ENCODE measurements at regions not wholly inside any gene's neighbourhood (a gene's known extent, or its start where the extent isn't known, plus 50 kb on each side); places are given as distances from the start of the nearest gene placed in this dataset.

DNA sequence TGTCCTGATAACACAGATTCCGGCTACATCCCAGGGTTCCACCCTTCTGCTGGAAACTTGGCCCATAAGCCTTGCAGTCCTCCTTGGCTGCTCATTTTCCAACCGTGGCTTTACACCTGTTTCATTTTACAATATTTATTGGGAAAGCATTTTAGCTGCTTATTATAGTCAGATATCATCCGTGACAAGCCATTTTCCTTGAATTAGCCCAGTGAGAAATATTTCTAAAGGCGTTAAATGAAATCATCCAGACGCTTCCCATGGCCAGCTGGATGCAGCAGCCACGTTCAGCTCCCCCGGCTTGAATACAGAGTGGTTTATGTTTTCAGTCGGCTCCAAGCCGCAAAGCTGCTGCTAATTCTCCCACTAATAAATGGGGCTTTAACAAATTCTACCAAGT is 245.0 kb upstream of the PELI2 start:
- DNase-seq (no peak), ATAC-seq (no peak)
- Mint-ChIP-seq H3K36me3 (no peaks in the 10 kb centered on the region), H3K27ac (no peak overlapping the region), H3K4me3 (no peak overlapping the region), H3K9me3 (peaks cover 0 to 2% (median 0%) of the 10 kb centered on the region in 9 donors), H3K27me3 (peaks cover 4 to 26% (median 14%) of the 10 kb centered on the region in 5 donors), H3K4me1 (no peaks in the 10 kb centered on the region)
- POLR2A ChIA-PET, result no interaction called here

DNA sequence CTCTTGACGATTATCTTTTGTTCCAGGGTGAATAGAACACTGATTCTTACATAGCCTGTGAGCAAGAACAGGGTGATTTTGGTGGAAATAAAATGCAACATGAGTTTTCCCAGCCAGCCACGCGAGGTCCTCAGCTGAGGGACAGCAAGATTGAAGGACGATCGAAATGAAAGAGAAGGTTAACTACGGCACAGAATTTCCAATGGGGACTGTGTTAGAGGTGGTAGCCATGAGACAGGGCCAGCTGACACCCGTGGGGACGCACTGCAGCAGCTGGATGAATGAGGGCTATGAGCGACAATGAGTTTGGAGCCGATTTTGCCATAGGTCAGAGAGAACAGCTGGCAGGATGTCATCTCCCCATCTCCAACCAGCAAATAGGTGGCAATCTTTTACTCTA is 243.4 kb upstream of the PELI2 start:
- Mint-ChIP-seq H3K27me3 (peaks cover 7 to 28% (median 14%) of the 10 kb centered on the region in 5 donors), H3K36me3 (no peaks in the 10 kb centered on the region), H3K4me1 (no peaks in the 10 kb centered on the region), H3K9me3 (peaks cover 0 to 2% (median 0%) of the 10 kb centered on the region in 9 donors), H3K27ac (no peak overlapping the region), H3K4me3 (no peak overlapping the region)
- DNase-seq (no peak), ATAC-seq (no peak)
- POLR2A ChIA-PET, result no interaction called here

DNA sequence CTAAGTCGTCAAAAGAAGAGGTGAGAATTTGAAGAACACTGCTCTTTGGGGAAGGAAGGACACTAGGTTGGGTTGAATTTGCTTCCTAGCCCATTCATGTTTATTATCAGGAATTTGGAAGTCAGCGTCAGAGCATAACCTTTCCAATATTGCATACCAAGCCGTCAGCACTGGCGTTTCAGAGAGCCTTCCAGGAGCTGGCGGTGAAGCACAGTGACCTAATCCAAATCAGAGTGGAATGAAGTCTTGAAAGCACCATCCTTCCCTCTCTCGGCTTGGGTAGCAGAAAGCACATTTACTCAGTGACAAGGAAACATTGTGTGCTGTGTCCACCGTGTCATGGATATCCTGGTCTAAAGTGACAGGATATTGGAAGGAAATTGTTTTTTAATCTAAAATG is 240.3 kb upstream of the PELI2 start:
- no peak overlapping the region for H3K27ac Mint-ChIP-seq
- H3K9me3 Mint-ChIP-seq, result peaks cover 0 to 3% (median 0%) of the 10 kb centered on the region in 9 donors
- DNase-seq, result no peak
- no peaks in the 10 kb centered on the region for H3K4me1 Mint-ChIP-seq
- no peak for ATAC-seq
- no peaks in the 10 kb centered on the region for H3K36me3 Mint-ChIP-seq
- peaks cover 7 to 27% (median 12%) of the 10 kb centered on the region in 5 donors for H3K27me3 Mint-ChIP-seq
- H3K4me3 Mint-ChIP-seq, result no peak overlapping the region
- POLR2A ChIA-PET, result no interaction called here

DNA sequence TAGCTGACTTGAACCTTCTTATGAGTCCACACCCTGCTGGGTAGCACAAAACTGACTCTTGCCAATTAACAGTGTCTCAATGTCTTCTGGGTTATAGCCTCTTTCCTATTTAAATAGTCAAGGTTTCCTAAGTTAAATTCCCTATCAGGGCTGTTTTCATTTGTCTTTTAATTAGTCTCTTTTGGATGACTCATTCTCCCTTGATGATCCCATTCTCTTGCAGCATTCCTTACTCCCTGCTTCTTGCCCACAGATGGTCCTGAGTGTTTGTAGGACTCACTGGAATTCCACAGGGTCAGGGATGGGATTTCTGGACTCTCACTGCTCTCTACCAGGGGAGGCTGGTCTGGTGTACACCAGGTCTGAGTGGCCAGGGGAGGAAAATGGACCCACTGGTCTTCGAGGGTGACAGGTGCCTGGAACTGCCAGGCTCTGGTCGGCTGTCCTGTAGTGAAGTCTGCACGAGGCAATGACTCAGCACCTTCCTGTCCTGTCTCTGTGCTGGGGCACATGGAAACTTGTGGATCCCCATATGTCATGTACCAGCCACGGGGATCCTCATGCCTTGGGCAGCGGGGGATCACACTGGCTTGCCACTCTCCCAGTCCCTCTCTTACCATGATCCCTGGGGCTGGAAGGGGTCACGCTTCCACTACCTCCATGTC is 236.5 kb upstream of the PELI2 start:
- H3K4me1 Mint-ChIP-seq, result no peaks in the 10 kb centered on the region
- H3K4me3 Mint-ChIP-seq, result no peak overlapping the region
- H3K36me3 Mint-ChIP-seq, result no peaks in the 10 kb centered on the region
- peaks cover 0 to 3% (median 0%) of the 10 kb centered on the region in 9 donors for H3K9me3 Mint-ChIP-seq
- no peak overlapping the region for H3K27ac Mint-ChIP-seq
- ATAC-seq (no peak), DNase-seq (no peak)
- POLR2A ChIA-PET, result interaction anchor here (0.7 kb wide), 1 partner anchor 31 kb away, joined by 3 read pairs; no protein-coding TSS in a partner anchor
- peaks cover 9 to 20% (median 16%) of the 10 kb centered on the region in 5 donors for H3K27me3 Mint-ChIP-seq

DNA sequence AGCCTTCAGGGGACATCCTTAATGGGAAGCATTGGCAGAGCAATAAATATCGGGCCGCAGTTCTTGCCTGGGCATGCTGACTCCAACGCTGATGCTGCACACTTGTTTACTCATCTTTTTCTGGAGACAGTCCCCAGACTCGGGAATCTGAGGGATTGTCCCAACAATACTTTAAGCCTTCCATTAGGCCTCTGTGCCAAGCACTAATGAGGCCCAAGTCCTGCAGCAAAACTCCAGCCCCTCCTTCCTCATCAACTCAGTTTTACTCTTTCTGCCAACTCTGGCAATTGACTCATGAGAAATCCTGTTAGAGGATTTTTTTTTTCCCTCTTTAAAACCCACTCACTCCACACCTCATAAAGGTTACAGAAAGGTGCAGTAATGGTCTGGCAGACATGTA is 233.4 kb upstream of the PELI2 start:
- H3K27ac Mint-ChIP-seq, result no peak overlapping the region
- no peaks in the 10 kb centered on the region for H3K4me1 Mint-ChIP-seq
- H3K27me3 Mint-ChIP-seq, result peaks cover 8 to 32% (median 15%) of the 10 kb centered on the region in 5 donors
- POLR2A ChIA-PET, result no interaction called here
- peaks cover 0 to 3% (median 0%) of the 10 kb centered on the region in 9 donors for H3K9me3 Mint-ChIP-seq
- no peaks in the 10 kb centered on the region for H3K36me3 Mint-ChIP-seq
- no peak overlapping the region for H3K4me3 Mint-ChIP-seq
- DNase-seq (no peak), ATAC-seq (no peak)

DNA sequence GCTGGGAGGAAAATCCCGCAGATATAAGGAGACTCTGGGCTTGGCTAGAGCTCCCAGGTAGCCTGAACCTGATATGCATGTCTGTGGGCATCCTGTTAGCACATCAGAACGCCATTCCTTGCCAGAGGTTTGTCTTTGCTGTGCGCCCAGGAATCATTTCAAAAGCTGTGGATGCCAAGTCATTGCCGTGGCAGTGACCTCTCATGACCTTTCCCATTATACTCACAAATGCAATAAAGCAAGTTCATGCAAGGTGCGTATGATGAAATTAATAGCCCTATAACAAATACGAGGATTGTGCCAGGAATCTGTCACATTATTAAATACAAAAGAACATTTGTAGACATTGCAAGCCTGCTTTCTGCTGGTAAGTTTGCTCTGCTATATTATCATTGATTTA is 229.1 kb upstream of the PELI2 start:
- peaks cover 6 to 35% (median 10%) of the 10 kb centered on the region in 5 donors for H3K27me3 Mint-ChIP-seq
- H3K4me3 Mint-ChIP-seq, result no peak overlapping the region
- H3K9me3 Mint-ChIP-seq, result no peaks in the 10 kb centered on the region
- H3K27ac Mint-ChIP-seq, result no peak overlapping the region
- ATAC-seq, result no peak
- POLR2A ChIA-PET, result no interaction called here
- H3K4me1 Mint-ChIP-seq, result no peaks in the 10 kb centered on the region
- DNase-seq, result no peak
- H3K36me3 Mint-ChIP-seq, result no peaks in the 10 kb centered on the region

DNA sequence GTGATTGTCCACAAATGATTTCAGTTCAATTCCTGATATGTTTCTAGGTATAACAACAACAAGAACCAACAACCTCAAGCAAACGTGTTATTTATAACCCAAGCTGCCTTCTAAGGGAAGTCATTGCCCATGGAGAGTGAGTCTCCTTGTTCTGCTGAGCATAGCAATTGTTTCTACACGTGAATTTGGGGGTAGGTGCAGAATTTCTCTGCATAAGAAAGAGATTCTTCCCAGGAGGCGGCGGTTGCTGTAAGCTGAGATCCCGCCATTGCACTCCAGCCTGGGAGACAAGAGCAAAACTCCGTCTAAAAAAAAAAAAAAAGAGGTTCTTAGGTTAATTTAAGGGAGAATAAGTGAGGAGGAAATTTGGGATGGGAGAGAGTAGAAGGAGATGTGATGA is 226.5 kb upstream of the PELI2 start:
- POLR2A ChIA-PET, result no interaction called here
- no peak for DNase-seq
- H3K4me1 Mint-ChIP-seq, result no peaks in the 10 kb centered on the region
- H3K36me3 Mint-ChIP-seq, result no peaks in the 10 kb centered on the region
- H3K27me3 Mint-ChIP-seq, result peaks cover 2 to 24% (median 6%) of the 10 kb centered on the region in 5 donors
- no peak overlapping the region for H3K27ac Mint-ChIP-seq
- no peak overlapping the region for H3K4me3 Mint-ChIP-seq
- no peaks in the 10 kb centered on the region for H3K9me3 Mint-ChIP-seq
- no peak for ATAC-seq

DNA sequence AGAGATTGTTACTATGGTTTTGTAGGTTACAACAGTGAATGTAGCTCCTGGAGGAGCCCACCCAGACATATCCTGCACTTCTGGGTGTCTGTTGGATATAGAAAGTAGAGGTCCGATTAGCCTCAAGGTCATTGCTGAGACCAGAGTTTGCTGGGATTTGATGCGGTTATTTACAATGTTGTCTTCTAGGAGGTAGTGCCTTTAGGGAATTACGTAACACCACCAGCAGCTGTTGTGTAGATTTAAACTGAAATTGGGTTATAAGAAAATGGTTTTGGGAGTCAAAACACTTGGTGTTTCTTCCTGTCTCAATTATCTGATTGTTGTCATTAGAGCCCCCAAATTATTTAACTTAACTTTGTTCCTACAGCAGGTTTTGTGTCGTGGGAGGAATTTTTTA is 225.3 kb upstream of the PELI2 start:
- Mint-ChIP-seq H3K4me3 (no peak overlapping the region), H3K27ac (no peak overlapping the region), H3K36me3 (no peaks in the 10 kb centered on the region), H3K27me3 (peaks cover 0 to 16% (median 3%) of the 10 kb centered on the region in 5 donors), H3K9me3 (no peaks in the 10 kb centered on the region), H3K4me1 (no peaks in the 10 kb centered on the region)
- ATAC-seq (no peak), DNase-seq (no peak)
- POLR2A ChIA-PET, result no interaction called here

DNA sequence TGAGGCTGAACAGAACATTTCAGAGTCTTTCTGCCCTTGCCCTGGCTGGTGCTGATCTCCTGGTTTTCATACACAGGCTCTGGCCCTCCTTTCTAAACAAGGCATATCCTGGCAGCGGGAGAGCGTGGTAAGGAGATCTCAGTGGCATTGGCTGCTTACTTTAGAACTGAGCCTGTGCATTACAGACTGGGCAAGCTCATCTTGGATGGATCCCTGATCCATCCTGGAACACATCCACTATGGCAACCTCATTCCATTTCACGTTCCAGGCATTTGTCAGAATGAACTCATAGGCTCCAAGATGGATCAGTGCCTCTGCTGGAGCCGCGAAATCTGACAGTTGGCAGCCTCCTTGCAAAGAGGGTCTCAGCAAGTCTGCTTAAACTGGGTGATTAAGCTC is 224.5 kb upstream of the PELI2 start:
- Mint-ChIP-seq H3K4me3 (no peak overlapping the region), H3K27me3 (peaks cover 0 to 16% (median 3%) of the 10 kb centered on the region in 5 donors), H3K36me3 (no peaks in the 10 kb centered on the region), H3K4me1 (no peaks in the 10 kb centered on the region), H3K27ac (no peak overlapping the region), H3K9me3 (no peaks in the 10 kb centered on the region)
- DNase-seq (no peak), ATAC-seq (no peak)
- POLR2A ChIA-PET, result no interaction called here

DNA sequence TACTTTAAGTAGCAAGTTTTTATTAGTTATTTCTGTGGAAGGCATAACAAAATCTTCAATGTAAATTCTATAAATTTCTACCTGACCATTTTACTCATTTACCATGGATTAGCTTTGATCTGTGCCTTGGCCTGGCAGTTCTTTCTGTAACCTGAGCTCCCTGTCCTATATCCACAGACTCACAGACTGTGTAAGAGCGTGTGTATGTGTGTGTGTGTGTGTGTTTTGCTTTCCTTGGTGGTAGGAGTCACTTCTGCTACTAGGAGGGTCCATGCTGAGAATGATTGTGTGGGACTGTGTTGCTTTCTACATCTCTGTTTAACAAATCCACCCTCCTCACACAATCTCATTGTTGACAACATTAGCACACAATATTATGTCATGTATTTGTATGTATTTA is 221.2 kb upstream of the PELI2 start:
- H3K27me3 Mint-ChIP-seq, result peaks cover 0 to 15% (median 0%) of the 10 kb centered on the region in 5 donors
- no peaks in the 10 kb centered on the region for H3K9me3 Mint-ChIP-seq
- peak overlapping the region in 1 of 10 donors; percentile 17 for H3K27ac Mint-ChIP-seq
- no peaks in the 10 kb centered on the region for H3K4me1 Mint-ChIP-seq
- POLR2A ChIA-PET, result no interaction called here
- H3K36me3 Mint-ChIP-seq, result no peaks in the 10 kb centered on the region
- no peak overlapping the region for H3K4me3 Mint-ChIP-seq
- ATAC-seq, result no peak
- DNase-seq, result no peak

DNA sequence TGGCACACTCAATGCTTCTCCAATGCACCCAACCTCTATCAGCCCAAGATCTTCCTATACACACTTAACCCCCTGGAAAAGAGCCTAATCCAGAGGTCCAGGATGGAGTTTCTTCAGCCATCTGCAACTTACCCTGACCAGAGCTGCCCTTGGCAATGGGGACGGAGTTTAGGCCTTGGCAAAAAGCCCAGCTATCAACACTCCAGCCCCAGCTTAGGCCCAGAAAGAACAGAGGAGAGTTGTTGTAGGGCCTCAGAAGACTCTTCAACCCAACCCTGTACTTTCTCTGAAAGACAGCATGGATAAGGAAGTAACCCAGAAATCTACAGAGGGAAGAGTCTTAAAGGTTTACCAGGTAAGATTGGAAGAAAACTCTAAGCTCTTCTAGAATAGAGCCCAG is 219.3 kb upstream of the PELI2 start:
- POLR2A ChIA-PET, result no interaction called here
- ATAC-seq (no peak), DNase-seq (no peak)
- no peak overlapping the region for H3K27ac Mint-ChIP-seq
- no peak overlapping the region for H3K4me3 Mint-ChIP-seq
- peaks cover 0 to 9% (median 0%) of the 10 kb centered on the region in 5 donors for H3K27me3 Mint-ChIP-seq
- H3K36me3 Mint-ChIP-seq, result no peaks in the 10 kb centered on the region
- no peaks in the 10 kb centered on the region for H3K9me3 Mint-ChIP-seq
- H3K4me1 Mint-ChIP-seq, result no peaks in the 10 kb centered on the region

DNA sequence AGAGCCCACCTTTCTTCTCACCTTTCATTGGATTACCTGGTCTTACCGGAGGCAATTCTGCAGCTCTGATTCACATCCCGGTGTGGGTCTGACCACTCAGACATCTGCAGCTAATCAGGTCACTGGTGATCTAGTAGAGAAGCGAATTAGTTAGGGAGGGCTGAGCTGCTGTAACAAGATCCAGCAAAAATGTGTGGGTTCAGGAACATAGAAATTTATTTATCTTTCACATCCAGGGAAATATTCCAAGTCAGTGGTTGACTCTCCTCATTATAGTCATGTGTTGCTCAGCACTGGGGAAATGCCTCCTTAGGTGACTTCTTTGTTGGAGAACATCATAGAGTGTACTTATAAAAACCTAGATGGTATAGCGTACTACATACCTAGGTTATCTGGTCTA is 218.7 kb upstream of the PELI2 start:
- POLR2A ChIA-PET, result no interaction called here
- no peaks in the 10 kb centered on the region for H3K4me1 Mint-ChIP-seq
- DNase-seq (no peak), ATAC-seq (no peak)
- no peak overlapping the region for H3K27ac Mint-ChIP-seq
- H3K9me3 Mint-ChIP-seq, result no peaks in the 10 kb centered on the region
- no peak overlapping the region for H3K4me3 Mint-ChIP-seq
- H3K27me3 Mint-ChIP-seq, result peaks cover 0 to 9% (median 0%) of the 10 kb centered on the region in 5 donors
- H3K36me3 Mint-ChIP-seq, result no peaks in the 10 kb centered on the region

DNA sequence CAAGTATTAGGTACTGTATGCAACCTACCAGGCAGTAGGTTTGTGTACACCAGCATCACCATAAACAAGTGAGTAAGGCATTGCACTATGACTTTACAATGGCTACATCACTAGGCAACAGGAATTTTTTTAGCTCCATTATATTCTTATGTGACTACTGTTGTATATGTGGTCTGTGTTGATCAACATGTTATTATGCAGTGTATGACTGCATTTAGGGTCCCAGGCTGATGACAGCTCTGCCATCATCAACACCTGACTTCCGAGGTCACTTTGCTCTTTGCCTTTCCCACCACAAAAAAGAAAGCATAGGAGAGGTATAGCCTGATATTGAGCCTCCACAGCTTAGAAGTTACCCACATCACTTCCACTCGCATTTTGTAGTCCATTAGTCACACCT is 217.5 kb upstream of the PELI2 start:
- Mint-ChIP-seq H3K27ac (no peak overlapping the region), H3K4me3 (no peak overlapping the region), H3K9me3 (peaks cover 0 to 2% (median 0%) of the 10 kb centered on the region in 9 donors), H3K4me1 (no peaks in the 10 kb centered on the region), H3K27me3 (peaks cover 0 to 9% (median 0%) of the 10 kb centered on the region in 5 donors), H3K36me3 (no peaks in the 10 kb centered on the region)
- POLR2A ChIA-PET, result no interaction called here
- ATAC-seq (no peak), DNase-seq (no peak)

DNA sequence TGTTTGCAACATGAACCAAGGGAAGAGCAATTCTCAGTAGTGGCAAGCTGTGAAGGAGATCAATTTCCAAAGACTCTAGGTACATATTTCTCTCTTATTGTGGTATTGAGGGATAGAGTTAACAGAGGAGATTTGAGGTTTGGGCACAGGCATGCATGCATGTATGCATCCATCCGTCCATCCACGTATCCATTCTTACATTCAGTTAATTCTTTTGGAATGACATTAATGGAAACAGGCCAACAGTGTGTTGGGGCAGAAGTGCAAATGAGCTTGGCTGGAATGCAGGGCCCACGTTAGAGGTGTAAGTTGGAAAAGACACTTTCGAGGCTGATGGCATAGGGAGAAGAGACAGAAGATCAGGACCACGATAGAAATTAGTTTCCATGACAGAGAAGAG is 216.9 kb upstream of the PELI2 start:
- ATAC-seq, result no peak
- Mint-ChIP-seq H3K4me1 (no peaks in the 10 kb centered on the region), H3K27me3 (peaks cover 0 to 9% (median 0%) of the 10 kb centered on the region in 5 donors), H3K27ac (no peak overlapping the region), H3K4me3 (no peak overlapping the region), H3K36me3 (no peaks in the 10 kb centered on the region), H3K9me3 (peaks cover 0 to 2% (median 0%) of the 10 kb centered on the region in 9 donors)
- DNase-seq, result no peak
- POLR2A ChIA-PET, result interaction anchor here (0.6 kb wide), 1 partner anchor 439 kb away, joined by 3 read pairs; no protein-coding TSS in a partner anchor

Data from naive thymus-derived CD8-positive, alpha-beta T cell (primary cell).